ENCODE measurements at regions not wholly inside any gene's neighbourhood (a gene's known extent, or its start where the extent isn't known, plus 50 kb on each side); places are given as distances from the start of the nearest gene placed in this dataset.
"Not testable (repeated sequence)": the region's sequence is repeated elsewhere in the genome, so short reads cannot be mapped to it uniquely, and the experiment has no call there.

GRCh38 chr7:149566103-149566502 lies 68.5 kb upstream of the ZNF746 start:
- H3K4me1 Mint-ChIP-seq (ENCODE audit: low read depth) = peaks cover 12% of the 10 kb centered on the region
- H3K36me3 Mint-ChIP-seq (ENCODE audit: low read depth) = peaks cover 51% of the 10 kb centered on the region
- H3K4me3 Mint-ChIP-seq = no peak overlapping the region
- CTCF ChIA-PET = no interaction called here
- H3K9me3 Mint-ChIP-seq = peaks cover 17% of the 10 kb centered on the region
- no peaks in the 10 kb centered on the region for H3K27me3 Mint-ChIP-seq (ENCODE audit: low read depth)
- intact Hi-C loops (cut with micrococcal nuclease) = no loop called here
- peak overlapping the region; percentile 10 for H3K27ac Mint-ChIP-seq
- no peak for DNase-seq

GRCh38 chr7:149565096-149565382 lies 67.4 kb upstream of the ZNF746 start:
- Mint-ChIP-seq H3K9me3 (peaks cover 15% of the 10 kb centered on the region), H3K4me3 (no peak overlapping the region), H3K27ac (no peak overlapping the region), H3K36me3 (ENCODE audit: low read depth) (peaks cover 44% of the 10 kb centered on the region), H3K4me1 (ENCODE audit: low read depth) (peaks cover 9% of the 10 kb centered on the region), H3K27me3 (ENCODE audit: low read depth) (no peaks in the 10 kb centered on the region)
- CTCF ChIA-PET = no interaction called here
- no peak for DNase-seq
- intact Hi-C loops (cut with micrococcal nuclease) = no loop called here

GRCh38 chr7:149564340-149565095 lies 66.9 kb upstream of the ZNF746 start:
- H3K36me3 Mint-ChIP-seq (ENCODE audit: low read depth) = peaks cover 39% of the 10 kb centered on the region

GRCh38 chr7:149562602-149563001 lies 65.0 kb upstream of the ZNF746 start:
- Mint-ChIP-seq H3K9me3 (peaks cover 4% of the 10 kb centered on the region), H3K27me3 (ENCODE audit: low read depth) (no peaks in the 10 kb centered on the region), H3K4me3 (no peak overlapping the region), H3K27ac (no peak overlapping the region), H3K36me3 (ENCODE audit: low read depth) (peaks cover 32% of the 10 kb centered on the region), H3K4me1 (ENCODE audit: low read depth) (peaks cover 8% of the 10 kb centered on the region)
- intact Hi-C loops (cut with micrococcal nuclease) = no loop called here
- DNase-seq = no peak
- CTCF ChIA-PET = interaction anchor here (0.6 to 1.2 kb wide), 4 partner anchors 11 to 257 kb away, joined by 3 read pairs; no protein-coding TSS in a partner anchor

More at GRCh38 chr7:149564340-149565095, 66.9 kb upstream of the ZNF746 start:
- intact Hi-C loops (cut with micrococcal nuclease) = no loop called here
- H3K4me3 Mint-ChIP-seq = no peak overlapping the region
- DNase-seq = no peak
- no peak overlapping the region for H3K27ac Mint-ChIP-seq
- CTCF ChIA-PET = no interaction called here
- H3K27me3 Mint-ChIP-seq (ENCODE audit: low read depth) = no peaks in the 10 kb centered on the region
- peaks cover 9% of the 10 kb centered on the region for H3K9me3 Mint-ChIP-seq
- peaks cover 8% of the 10 kb centered on the region for H3K4me1 Mint-ChIP-seq (ENCODE audit: low read depth)

- H3K27me3 Mint-ChIP-seq (ENCODE audit: low read depth) = no peaks in the 10 kb centered on the region
- H3K9me3 Mint-ChIP-seq = peaks cover 4% of the 10 kb centered on the region
- intact Hi-C loops (cut with micrococcal nuclease) = no loop called here
- CTCF ChIA-PET = no interaction called here
- no peak overlapping the region for H3K4me3 Mint-ChIP-seq
- H3K27ac Mint-ChIP-seq = no peak overlapping the region
- peaks cover 8% of the 10 kb centered on the region for H3K4me1 Mint-ChIP-seq (ENCODE audit: low read depth)
- no peak for DNase-seq
- H3K36me3 Mint-ChIP-seq (ENCODE audit: low read depth) = peaks cover 34% of the 10 kb centered on the region
Observed at GRCh38 chr7:149561072-149561471, 63.5 kb upstream of the ZNF746 start.

- Mint-ChIP-seq H3K27ac (peak overlapping the region; percentile 31), H3K27me3 (ENCODE audit: low read depth) (no peaks in the 10 kb centered on the region), H3K36me3 (ENCODE audit: low read depth) (peaks cover 25% of the 10 kb centered on the region), H3K4me1 (ENCODE audit: low read depth) (no peaks in the 10 kb centered on the region), H3K4me3 (no peak overlapping the region), H3K9me3 (peaks cover 2% of the 10 kb centered on the region)
- no peak for DNase-seq
- intact Hi-C loops (cut with micrococcal nuclease) = no loop called here
- CTCF ChIA-PET = no interaction called here
Observed at GRCh38 chr7:149559711-149560110, 62.1 kb upstream of the ZNF746 start.

GRCh38 chr7:149558149-149558861 lies 60.7 kb upstream of the ZNF746 start:
- CTCF ChIA-PET = no interaction called here
- Mint-ChIP-seq H3K4me1 (ENCODE audit: low read depth) (no peaks in the 10 kb centered on the region), H3K4me3 (no peak overlapping the region), H3K9me3 (no peaks in the 10 kb centered on the region), H3K27ac (no peak overlapping the region), H3K36me3 (ENCODE audit: low read depth) (peaks cover 31% of the 10 kb centered on the region), H3K27me3 (ENCODE audit: low read depth) (no peaks in the 10 kb centered on the region)
- intact Hi-C loops (cut with micrococcal nuclease) = no loop called here
- DNase-seq = no peak

GRCh38 chr7:149556525-149556924 lies 58.9 kb upstream of the ZNF746 start:
- intact Hi-C loops (cut with micrococcal nuclease); H3K4me3 Mint-ChIP-seq; H3K9me3 Mint-ChIP-seq; H3K4me1 Mint-ChIP-seq (ENCODE audit: low read depth); H3K27ac Mint-ChIP-seq; H3K27me3 Mint-ChIP-seq (ENCODE audit: low read depth); DNase-seq: not testable (repeated sequence)
- CTCF ChIA-PET = interaction anchor here (0.6 kb wide), 1 partner anchor 12 kb away, joined by 3 read pairs; no protein-coding TSS in a partner anchor
- H3K36me3 Mint-ChIP-seq (ENCODE audit: low read depth) = peaks cover 46% of the 10 kb centered on the region

- H3K4me1 Mint-ChIP-seq (ENCODE audit: low read depth); CTCF ChIA-PET; H3K9me3 Mint-ChIP-seq; intact Hi-C loops (cut with micrococcal nuclease); DNase-seq; H3K27me3 Mint-ChIP-seq (ENCODE audit: low read depth); H3K4me3 Mint-ChIP-seq; H3K27ac Mint-ChIP-seq: not testable (repeated sequence)
- H3K36me3 Mint-ChIP-seq (ENCODE audit: low read depth) = peaks cover 54% of the 10 kb centered on the region
Observed at GRCh38 chr7:149554821-149555220, 57.2 kb upstream of the ZNF746 start.

- intact Hi-C loops (cut with micrococcal nuclease); H3K9me3 Mint-ChIP-seq; H3K27me3 Mint-ChIP-seq (ENCODE audit: low read depth); H3K4me3 Mint-ChIP-seq; H3K27ac Mint-ChIP-seq; H3K4me1 Mint-ChIP-seq (ENCODE audit: low read depth); CTCF ChIA-PET; DNase-seq: not testable (repeated sequence)
- H3K36me3 Mint-ChIP-seq (ENCODE audit: low read depth) = peaks cover 54% of the 10 kb centered on the region
Observed at GRCh38 chr7:149553991-149554390, 56.4 kb upstream of the ZNF746 start.

GRCh38 chr7:149552799-149553198 lies 55.2 kb upstream of the ZNF746 start:
- peaks cover 58% of the 10 kb centered on the region for H3K36me3 Mint-ChIP-seq (ENCODE audit: low read depth)
- DNase-seq = no peak

More at GRCh38 chr7:149552799-149553198, 55.2 kb upstream of the ZNF746 start:
- H3K27me3 Mint-ChIP-seq (ENCODE audit: low read depth) = no peaks in the 10 kb centered on the region
- no peak overlapping the region for H3K27ac Mint-ChIP-seq
- intact Hi-C loops (cut with micrococcal nuclease) = no loop called here
- CTCF ChIA-PET = no interaction called here
- H3K4me3 Mint-ChIP-seq = no peak overlapping the region
- no peaks in the 10 kb centered on the region for H3K4me1 Mint-ChIP-seq (ENCODE audit: low read depth)
- no peaks in the 10 kb centered on the region for H3K9me3 Mint-ChIP-seq

Data from activated naive CD4-positive, alpha-beta T cell treated with anti-CD3 and anti-CD28 coated beads for 36 hours (primary cell).